ENCODE measurements at regions not wholly inside any gene's neighbourhood (a gene's known extent, or its start where the extent isn't known, plus 50 kb on each side); places are given as distances from the start of the nearest gene placed in this dataset.

DNA sequence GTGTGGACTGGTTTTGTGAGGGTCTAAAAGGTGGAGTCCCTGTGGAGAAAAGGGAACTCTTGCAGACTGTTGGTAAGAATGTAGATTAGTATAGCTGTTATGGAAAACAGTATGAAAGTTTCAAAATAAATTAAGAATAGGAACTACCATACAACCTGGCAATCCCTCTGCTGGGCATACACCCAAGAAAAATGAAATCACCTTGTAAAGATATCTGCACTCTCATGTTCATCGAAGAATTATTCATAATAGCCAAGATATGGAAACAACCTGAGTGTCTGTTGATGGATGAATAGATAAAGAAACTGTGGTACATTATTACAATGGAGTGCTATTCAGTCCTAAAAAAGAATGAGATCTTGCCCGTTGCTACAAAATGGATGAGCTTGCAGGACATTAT, 109.6 kb downstream of the TBX19 start:
- no peak for DNase-seq (ENCODE audit: low read depth)
- TF ChIP-seq, protein P1, sequence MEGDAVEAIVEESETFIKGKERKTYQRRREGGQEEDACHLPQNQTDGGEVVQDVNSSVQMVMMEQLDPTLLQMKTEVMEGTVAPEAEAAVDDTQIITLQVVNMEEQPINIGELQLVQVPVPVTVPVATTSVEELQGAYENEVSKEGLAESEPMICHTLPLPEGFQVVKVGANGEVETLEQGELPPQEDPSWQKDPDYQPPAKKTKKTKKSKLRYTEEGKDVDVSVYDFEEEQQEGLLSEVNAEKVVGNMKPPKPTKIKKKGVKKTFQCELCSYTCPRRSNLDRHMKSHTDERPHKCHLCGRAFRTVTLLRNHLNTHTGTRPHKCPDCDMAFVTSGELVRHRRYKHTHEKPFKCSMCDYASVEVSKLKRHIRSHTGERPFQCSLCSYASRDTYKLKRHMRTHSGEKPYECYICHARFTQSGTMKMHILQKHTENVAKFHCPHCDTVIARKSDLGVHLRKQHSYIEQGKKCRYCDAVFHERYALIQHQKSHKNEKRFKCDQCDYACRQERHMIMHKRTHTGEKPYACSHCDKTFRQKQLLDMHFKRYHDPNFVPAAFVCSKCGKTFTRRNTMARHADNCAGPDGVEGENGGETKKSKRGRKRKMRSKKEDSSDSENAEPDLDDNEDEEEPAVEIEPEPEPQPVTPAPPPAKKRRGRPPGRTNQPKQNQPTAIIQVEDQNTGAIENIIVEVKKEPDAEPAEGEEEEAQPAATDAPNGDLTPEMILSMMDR (conservative IDR thresholded peaks at IDR 0.05; ENCODE audit: low read depth, low read length), result no peak
- no peak overlapping the region for H3K4me3 ChIP-seq (ENCODE audit: low read length)

DNA sequence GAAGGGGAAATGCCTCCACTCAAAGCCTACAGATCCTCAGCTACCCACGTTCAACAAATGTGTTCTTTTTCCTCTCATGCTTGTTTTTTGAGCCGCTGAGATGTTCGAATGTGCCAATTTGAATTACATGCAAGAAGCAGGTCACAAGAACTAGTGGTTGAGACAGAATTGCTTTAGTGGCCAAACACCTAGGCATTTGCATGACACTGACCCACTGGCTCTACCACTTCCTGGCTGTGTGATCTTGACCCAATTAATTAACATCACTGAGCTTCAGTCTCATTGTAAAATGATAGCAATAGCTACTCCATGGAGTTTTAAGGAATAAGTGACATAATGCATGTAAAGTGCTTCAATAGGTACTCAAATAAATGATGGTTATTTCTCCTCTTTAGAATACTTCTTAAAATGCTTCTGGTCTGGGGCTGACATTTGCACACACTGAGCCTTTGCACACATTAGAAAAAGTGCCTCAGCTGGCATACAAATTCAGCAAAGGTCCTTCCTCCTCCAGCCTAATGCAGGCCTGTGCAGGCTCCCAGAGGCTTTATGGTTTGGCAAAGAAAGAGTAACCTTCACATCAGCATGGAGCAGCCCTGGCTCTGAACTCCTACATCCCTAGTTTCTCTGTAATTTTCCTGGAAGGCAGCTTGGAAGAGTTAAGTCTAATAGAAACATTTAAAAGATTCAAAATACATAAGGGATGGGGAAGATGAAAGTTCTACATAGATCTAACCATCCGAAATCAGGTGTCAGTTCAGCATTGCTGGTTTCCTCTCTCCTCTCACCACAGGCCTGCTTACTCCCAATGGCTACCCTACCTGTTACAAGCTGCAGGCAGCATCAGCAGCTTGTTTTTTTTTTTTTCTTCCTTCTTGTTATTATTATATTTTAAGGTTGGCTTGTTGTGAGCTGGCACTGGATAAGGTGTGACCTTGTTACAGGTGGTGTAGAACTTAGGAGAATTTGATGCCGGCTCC, 107.4 kb downstream of the TBX19 start:
- TF ChIP-seq, protein P1 (conservative IDR thresholded peaks at IDR 0.05; ENCODE audit: low read depth, low read length), result no peak

DNA sequence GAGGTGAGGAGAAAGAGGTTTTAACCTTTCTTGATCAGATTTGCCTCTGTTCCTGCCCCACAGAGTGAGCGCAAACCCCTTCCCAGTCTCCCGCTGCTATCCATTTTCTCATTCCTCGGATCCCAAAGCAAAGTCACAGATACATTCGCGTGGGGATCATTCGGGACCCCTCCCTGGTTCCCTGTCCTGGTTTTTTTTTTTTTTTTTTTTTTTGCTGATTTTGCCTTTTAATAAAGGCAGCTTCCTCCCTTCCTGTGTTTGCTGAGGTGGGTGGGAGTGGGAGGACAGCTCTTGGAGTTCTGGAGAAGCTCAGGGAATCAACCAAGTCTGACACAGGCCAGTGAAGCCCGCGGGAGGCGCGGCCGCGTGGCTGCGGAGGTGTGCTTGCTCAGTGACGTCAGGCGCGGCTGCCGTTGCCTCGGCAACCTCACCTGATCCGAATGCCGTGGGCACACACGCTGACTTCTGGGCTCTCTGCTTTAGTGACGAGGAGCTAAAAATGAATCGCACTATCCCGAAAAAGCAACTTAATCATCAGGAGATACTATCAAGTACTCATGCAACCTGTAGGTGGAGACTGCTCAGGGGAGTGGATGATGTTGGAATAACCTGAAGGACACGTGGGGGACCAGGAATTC, 106.4 kb downstream of the TBX19 start:
- DNase-seq (ENCODE audit: low read depth), result peak; percentile 27
- peak overlapping the region; percentile 28 for H3K4me3 ChIP-seq (ENCODE audit: low read length)
- TF ChIP-seq, protein P1 (conservative IDR thresholded peaks at IDR 0.05; ENCODE audit: low read depth, low read length), result peak; percentile 9

More for the DNA sequence above, 107.4 kb downstream of the TBX19 start:
- DNase-seq (ENCODE audit: low read depth), result no peak
- H3K4me3 ChIP-seq (ENCODE audit: low read length), result no peak overlapping the region

DNA sequence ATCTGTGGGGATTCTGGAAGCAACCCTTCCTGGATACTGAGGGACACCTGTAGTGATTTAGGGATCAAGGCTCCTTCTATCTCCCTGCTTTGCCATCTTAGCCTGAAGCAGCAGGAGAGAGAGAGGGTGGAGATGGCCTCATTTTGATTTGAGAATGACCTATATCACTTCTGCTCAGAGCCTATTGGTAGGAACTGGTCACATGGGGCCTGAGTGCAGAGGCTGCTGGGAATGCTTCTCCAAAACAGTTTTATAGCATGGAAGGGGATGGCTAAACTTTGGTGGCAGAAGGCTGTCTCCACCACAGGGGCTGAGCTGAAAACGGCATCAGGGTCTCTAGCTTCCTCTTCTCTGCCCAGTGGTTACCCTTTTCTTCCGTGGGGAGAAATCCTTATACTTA, 105.8 kb downstream of the TBX19 start:
- TF ChIP-seq, protein P1 (conservative IDR thresholded peaks at IDR 0.05; ENCODE audit: low read depth, low read length), result no peak
- no peak overlapping the region for H3K4me3 ChIP-seq (ENCODE audit: low read length)
- no peak for DNase-seq (ENCODE audit: low read depth)

DNA sequence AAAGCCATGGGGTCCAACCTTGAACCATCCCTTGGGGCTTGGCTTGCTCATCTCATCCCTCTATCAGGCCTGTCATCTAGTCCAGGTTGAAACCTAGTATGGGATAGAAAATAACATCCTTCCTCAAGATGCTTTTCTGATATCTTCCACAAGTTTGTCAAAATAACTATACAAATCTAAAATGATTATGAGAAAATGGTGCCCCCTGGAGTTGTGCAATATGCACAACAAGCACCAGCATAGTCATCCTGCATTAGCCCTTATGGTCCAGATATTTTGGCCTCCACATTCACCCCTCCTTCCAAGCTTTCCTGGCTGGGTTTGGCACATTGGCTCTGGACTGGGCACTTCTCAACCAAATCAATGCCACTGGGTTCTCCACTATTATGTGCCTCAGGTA, 101.2 kb downstream of the TBX19 start:
- TF ChIP-seq, protein P1 (conservative IDR thresholded peaks at IDR 0.05; ENCODE audit: low read depth, low read length), result no peak
- DNase-seq (ENCODE audit: low read depth), result no peak
- no peak overlapping the region for H3K4me3 ChIP-seq (ENCODE audit: low read length)

DNA sequence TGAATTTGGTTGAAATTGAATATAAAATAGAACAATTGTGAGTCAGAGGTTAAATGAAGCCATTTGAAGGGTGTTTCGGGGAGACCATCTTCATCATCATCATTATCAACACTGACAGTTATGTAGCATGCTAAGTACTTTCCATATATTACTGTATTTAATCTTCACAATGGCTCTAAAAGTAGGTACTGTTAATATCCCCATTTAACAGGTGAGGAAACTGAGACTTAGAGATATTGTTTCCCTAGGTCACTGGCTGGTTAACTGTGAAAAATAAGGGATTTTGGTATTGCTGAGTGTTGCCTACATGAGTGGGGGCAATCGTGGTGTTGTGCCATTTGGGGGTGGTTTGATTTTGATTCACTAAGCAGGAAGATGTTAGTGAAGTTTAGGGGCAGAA, 100.3 kb downstream of the TBX19 start:
- no peak overlapping the region for H3K4me3 ChIP-seq (ENCODE audit: low read length)
- TF ChIP-seq, protein P1 (conservative IDR thresholded peaks at IDR 0.05; ENCODE audit: low read depth, low read length), result no peak
- DNase-seq (ENCODE audit: low read depth), result no peak
